Nephron (organoid): ENCODE measurements at regions not wholly inside any gene's neighbourhood (a gene's known extent, or its start where the extent isn't known, plus 50 kb on each side); places are given as distances from the start of the nearest gene placed in this dataset.

ENCODE experiments used
- H3K27ac Mint-ChIP-seq, 3 experiments: 2 replicates each; pipeline ENCODE4 v1.8.0; 2020; ENCODE audit warnings: mixed read lengths in 3 of 3, mild to moderate bottlenecking in 2 of 3, moderate library complexity in 1 of 3
- H3K27me3 Mint-ChIP-seq: 2 replicates; pipeline ENCODE4 v1.8.0; 2021; ENCODE audit warnings: low read depth, mild to moderate bottlenecking, moderate library complexity, mixed read lengths
- H3K36me3 Mint-ChIP-seq: 2 replicates; pipeline ENCODE4 v1.8.0; 2020; ENCODE audit warnings: low read depth, mixed read lengths
- H3K4me1 Mint-ChIP-seq: 2 replicates; pipeline ENCODE4 v1.8.0; 2020; ENCODE audit warnings: mixed read lengths
- H3K4me3 Mint-ChIP-seq, 3 experiments: 2 replicates each; pipeline ENCODE4 v1.8.0; 2020; ENCODE audit warnings: mild to moderate bottlenecking in 3 of 3, mixed read lengths in 3 of 3, moderate library complexity in 2 of 3
- H3K9me3 Mint-ChIP-seq: 2 replicates; pipeline ENCODE4 v1.8.0; 2020; ENCODE audit warnings: mixed read lengths
- TF ChIP-seq, protein P1 (sequence below), 3 experiments: fragments of 200-600 bp; sonication (generic); IDR thresholded peaks; one replicate each; pipeline ENCODE4 v1.5.0; 2021; ENCODE audit warnings: antibody characterized with exemption in 3 of 3; ENCODE audit not compliant: unreplicated experiment in 3 of 3

DNA sequence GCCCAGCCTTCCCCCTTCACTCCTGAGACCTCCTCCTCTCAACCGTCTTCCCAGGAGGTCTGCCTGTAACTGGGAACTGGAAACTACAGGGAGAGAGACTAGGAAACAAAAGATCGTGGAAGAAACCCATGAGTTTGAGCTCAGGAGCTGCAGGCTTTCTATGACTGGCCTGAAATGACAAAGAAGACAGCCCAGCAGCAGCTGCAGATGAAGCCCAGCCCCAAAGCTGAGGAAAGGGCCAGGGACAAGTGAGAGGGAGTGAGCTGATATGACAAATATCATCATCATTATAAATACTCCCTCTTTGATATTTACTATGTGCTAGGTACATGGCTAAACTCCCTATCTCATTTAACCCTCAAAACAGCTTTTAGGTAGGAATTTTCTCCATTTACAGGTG is 142.6 kb upstream of the CTTNBP2NL start:
- H3K27me3 Mint-ChIP-seq = peaks cover 21% of the 10 kb centered on the region
- TF ChIP-seq, protein P1, sequence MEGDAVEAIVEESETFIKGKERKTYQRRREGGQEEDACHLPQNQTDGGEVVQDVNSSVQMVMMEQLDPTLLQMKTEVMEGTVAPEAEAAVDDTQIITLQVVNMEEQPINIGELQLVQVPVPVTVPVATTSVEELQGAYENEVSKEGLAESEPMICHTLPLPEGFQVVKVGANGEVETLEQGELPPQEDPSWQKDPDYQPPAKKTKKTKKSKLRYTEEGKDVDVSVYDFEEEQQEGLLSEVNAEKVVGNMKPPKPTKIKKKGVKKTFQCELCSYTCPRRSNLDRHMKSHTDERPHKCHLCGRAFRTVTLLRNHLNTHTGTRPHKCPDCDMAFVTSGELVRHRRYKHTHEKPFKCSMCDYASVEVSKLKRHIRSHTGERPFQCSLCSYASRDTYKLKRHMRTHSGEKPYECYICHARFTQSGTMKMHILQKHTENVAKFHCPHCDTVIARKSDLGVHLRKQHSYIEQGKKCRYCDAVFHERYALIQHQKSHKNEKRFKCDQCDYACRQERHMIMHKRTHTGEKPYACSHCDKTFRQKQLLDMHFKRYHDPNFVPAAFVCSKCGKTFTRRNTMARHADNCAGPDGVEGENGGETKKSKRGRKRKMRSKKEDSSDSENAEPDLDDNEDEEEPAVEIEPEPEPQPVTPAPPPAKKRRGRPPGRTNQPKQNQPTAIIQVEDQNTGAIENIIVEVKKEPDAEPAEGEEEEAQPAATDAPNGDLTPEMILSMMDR (IDR thresholded peaks at IDR 0.05; ENCODE audit: unreplicated experiment in 3 of 3) = no peak
- no peaks in the 10 kb centered on the region for H3K9me3 Mint-ChIP-seq
- H3K4me1 Mint-ChIP-seq = peaks cover 21% of the 10 kb centered on the region
- H3K4me3 Mint-ChIP-seq = no peak overlapping the region
- no peak overlapping the region for H3K27ac Mint-ChIP-seq
- no peaks in the 10 kb centered on the region for H3K36me3 Mint-ChIP-seq

DNA sequence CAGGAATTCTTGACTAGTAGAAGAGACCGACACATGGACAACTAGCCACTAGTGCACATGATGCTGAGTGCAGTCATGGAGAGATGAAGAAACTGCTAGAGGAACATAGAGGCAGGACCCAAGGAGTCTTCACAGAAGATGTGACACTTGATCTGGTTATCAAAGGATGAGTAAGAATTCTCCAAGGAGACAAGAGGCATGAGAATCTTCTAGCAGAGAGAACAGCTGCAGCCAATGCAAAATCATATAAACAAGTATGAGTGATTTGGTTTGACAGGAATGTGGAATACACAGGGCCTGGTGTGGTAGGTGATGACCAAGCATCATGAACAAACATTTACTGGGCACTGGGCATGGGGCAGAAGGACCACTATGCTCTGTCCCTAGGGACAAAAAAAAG is 140.9 kb upstream of the CTTNBP2NL start:
- Mint-ChIP-seq H3K4me1 (peaks cover 21% of the 10 kb centered on the region), H3K27ac (peak overlapping the region in 1 of 3 experiments; percentile 30), H3K4me3 (no peak overlapping the region), H3K27me3 (peaks cover 28% of the 10 kb centered on the region), H3K9me3 (no peaks in the 10 kb centered on the region), H3K36me3 (no peaks in the 10 kb centered on the region)
- TF ChIP-seq, protein P1 (IDR thresholded peaks at IDR 0.05; ENCODE audit: unreplicated experiment in 3 of 3) = no peak

DNA sequence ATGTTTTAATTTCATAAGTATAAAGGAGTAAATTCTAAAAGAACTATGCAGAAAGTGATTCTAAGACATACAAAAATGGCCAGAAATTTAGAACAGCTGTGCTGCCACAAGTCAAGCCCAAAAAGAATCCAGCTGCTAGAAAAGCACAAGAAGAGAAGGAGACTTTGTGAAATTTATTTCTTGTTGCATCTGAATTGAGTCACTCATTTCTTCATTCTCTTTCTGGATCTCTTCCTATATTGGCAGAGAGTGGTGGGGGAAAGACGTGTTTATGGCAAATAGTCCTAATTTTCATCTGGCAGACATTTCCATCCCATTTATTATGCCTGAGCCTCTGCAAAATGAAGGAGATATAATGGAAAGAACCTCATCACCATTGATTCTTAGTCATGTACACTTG is 139.6 kb upstream of the CTTNBP2NL start:
- H3K4me3 Mint-ChIP-seq = no peak overlapping the region
- H3K4me1 Mint-ChIP-seq = peaks cover 21% of the 10 kb centered on the region
- TF ChIP-seq, protein P1 (IDR thresholded peaks at IDR 0.05; ENCODE audit: unreplicated experiment in 3 of 3) = no peak
- H3K27me3 Mint-ChIP-seq = peaks cover 24% of the 10 kb centered on the region
- peak overlapping the region in 1 of 3 experiments; percentile 30 for H3K27ac Mint-ChIP-seq
- H3K9me3 Mint-ChIP-seq = no peaks in the 10 kb centered on the region
- no peaks in the 10 kb centered on the region for H3K36me3 Mint-ChIP-seq

DNA sequence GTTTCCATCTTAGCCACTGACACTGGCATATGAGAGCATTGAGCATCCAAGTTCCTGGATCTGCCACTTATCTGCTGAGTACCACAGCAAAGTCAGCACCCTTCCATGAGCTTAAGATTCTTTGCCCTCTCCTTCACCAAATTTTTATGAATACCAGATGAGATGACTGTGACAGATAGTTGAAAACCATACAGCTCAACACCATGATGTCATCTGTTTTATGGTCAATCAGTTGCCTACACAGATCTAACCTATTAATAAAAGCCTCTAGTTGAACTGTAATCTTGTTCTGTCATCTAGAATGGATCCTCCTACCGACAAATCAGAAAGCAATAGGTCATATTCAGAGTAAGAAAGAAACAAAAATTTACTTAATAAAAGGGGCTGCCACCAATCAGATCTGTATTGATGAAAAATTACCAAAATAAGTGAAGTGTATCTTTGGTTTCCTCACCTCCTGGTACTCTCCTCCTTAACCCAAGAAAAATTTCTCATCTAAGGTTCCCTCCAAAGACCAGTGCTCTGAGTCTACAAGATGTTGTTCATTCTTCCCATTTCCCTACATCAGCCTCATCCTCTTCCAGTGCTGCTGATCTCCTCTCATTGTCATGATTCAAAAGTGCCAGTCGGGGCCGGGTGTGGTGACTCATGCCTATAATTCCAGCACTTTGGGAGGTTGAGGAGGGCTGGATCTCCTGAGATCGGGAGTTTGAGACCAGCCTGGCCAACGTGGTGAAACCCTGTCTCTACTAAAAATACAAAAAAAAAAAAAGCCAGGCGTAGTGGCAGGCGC is 138.8 kb upstream of the CTTNBP2NL start:
- no peaks in the 10 kb centered on the region for H3K36me3 Mint-ChIP-seq
- H3K27me3 Mint-ChIP-seq = peaks cover 18% of the 10 kb centered on the region
- no peak overlapping the region for H3K27ac Mint-ChIP-seq
- H3K9me3 Mint-ChIP-seq = no peaks in the 10 kb centered on the region
- TF ChIP-seq, protein P1 (IDR thresholded peaks at IDR 0.05; ENCODE audit: unreplicated experiment in 3 of 3) = no peak
- H3K4me3 Mint-ChIP-seq = no peak overlapping the region
- peaks cover 26% of the 10 kb centered on the region for H3K4me1 Mint-ChIP-seq

DNA sequence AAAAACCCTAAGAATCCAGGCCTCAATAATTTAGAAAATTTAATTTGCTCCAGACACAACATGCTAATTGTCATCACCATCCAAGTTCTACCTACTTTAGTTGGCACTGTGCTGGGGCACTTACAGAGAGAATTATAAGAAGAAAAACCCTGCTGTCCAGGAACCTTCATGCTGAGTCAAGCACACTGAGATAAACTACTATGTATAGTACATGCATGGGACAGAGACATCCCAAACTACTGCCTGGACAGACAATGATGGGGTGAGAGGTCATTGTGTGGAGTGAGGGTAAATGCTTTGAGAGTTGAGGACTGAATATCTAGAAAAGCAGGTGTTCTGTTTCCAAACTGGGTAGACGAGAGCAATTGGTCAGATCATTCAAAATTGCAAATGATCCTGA is 135.3 kb upstream of the CTTNBP2NL start:
- H3K27ac Mint-ChIP-seq = no peak overlapping the region
- no peaks in the 10 kb centered on the region for H3K9me3 Mint-ChIP-seq
- TF ChIP-seq, protein P1 (IDR thresholded peaks at IDR 0.05; ENCODE audit: unreplicated experiment in 3 of 3) = no peak
- no peak overlapping the region for H3K4me3 Mint-ChIP-seq
- H3K36me3 Mint-ChIP-seq = no peaks in the 10 kb centered on the region
- H3K4me1 Mint-ChIP-seq = peaks cover 42% of the 10 kb centered on the region
- H3K27me3 Mint-ChIP-seq = peaks cover 21% of the 10 kb centered on the region

DNA sequence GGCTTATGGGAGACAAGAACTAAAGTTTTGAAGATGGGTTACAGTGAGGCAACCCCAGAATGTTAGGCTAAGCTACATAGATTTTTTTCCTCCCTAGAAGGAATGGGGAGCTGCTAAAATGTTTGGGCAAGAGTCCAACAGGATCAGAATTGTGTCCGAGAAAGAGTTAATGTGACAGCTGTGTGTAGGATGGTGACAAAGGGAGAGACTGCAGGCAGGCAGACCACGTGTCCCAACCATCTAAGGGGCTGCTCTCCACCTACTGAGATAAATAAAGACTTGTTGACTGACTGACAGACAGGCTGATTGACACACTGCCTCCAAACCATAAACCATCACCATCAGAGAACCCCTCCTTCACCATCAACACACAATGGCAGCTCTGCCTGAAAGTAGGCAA is 133.7 kb upstream of the CTTNBP2NL start:
- Mint-ChIP-seq H3K27ac (peak overlapping the region in 1 of 3 experiments; percentile 30), H3K27me3 (peaks cover 17% of the 10 kb centered on the region), H3K36me3 (no peaks in the 10 kb centered on the region), H3K9me3 (no peaks in the 10 kb centered on the region), H3K4me3 (no peak overlapping the region), H3K4me1 (peaks cover 36% of the 10 kb centered on the region)
- TF ChIP-seq, protein P1 (IDR thresholded peaks at IDR 0.05; ENCODE audit: unreplicated experiment in 3 of 3) = no peak
